Fibroblast of mammary gland (primary cell): ENCODE measurements at regions not wholly inside any gene's neighbourhood (a gene's known extent, or its start where the extent isn't known, plus 50 kb on each side); places are given as distances from the start of the nearest gene placed in this dataset.

Experiments used
- DNase-seq: peaks from one replicate; pipeline ENCODE4 v3.0.0-alpha.2; 2010; ENCODE audit warnings: low read depth
- H3K4me3 ChIP-seq: 2 replicates; pipeline ENCODE4 v1.5.1; 2011; ENCODE audit warnings: low read depth, mild to moderate bottlenecking, low read length, moderate library complexity; ENCODE audit not compliant: control insufficient read depth
- TF ChIP-seq, protein P1 (sequence below): conservative IDR thresholded peaks from 2 replicates; pipeline ENCODE4 v1.5.1; 2011; ENCODE audit warnings: low read depth, low read length, inconsistent platforms; ENCODE audit not compliant: control insufficient read depth, insufficient read depth

DNA sequence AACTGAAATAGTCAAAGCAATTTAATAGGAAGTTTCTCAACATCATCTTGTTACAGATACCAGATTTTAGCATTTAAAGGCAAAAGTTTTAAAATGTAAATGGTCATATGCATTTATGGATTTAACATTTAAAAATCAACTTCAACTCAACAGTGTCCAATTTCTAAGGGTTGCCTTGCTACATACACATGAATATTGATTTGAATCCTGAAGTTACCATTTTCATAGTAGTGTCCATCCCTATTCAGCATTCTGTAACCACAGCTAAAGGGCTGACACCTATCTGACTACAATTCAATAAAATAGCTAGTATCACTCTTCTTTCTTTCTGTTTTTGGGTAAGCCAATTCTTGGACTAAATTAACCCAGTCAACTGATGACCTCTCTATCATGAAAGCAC, 164.0 kb upstream of the CFAP20DC start:
- no peak for DNase-seq
- TF ChIP-seq, protein P1, sequence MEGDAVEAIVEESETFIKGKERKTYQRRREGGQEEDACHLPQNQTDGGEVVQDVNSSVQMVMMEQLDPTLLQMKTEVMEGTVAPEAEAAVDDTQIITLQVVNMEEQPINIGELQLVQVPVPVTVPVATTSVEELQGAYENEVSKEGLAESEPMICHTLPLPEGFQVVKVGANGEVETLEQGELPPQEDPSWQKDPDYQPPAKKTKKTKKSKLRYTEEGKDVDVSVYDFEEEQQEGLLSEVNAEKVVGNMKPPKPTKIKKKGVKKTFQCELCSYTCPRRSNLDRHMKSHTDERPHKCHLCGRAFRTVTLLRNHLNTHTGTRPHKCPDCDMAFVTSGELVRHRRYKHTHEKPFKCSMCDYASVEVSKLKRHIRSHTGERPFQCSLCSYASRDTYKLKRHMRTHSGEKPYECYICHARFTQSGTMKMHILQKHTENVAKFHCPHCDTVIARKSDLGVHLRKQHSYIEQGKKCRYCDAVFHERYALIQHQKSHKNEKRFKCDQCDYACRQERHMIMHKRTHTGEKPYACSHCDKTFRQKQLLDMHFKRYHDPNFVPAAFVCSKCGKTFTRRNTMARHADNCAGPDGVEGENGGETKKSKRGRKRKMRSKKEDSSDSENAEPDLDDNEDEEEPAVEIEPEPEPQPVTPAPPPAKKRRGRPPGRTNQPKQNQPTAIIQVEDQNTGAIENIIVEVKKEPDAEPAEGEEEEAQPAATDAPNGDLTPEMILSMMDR: no peak
- H3K4me3 ChIP-seq: no peak overlapping the region

DNA sequence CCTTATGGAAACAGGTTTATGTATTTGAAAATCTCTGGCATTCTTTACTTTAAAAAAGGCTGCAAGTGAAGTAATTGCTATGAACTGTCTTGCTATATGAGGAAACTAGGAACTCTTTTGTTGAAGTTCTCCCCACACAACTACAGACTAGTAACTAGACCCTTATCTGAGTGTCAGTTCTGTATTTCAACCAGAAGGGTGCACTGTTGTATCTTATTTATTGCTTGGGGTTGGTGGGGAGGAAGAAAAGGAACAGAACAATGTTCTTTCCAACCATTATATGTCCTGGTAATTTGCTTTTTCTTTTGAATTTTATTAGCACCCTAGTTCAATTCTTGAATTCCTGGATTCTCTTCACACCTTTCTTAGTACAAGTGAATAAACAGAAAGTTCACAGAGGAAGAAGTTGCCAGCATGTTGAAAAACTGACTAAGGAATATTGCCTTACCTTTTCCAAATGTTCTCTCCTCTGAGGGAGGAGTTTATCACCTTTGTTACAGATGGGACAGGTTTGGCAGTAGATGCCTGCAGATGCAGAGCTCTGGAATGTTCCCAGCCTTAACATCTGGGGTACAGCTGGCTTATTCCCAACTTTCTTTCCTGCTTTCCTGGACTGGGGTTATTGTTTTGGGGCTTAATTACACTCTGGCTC, 162.4 kb upstream of the CFAP20DC start:
- no peak overlapping the region for H3K4me3 ChIP-seq
- peak; percentile 51 for DNase-seq
- TF ChIP-seq, protein P1: peak; percentile 58

DNA sequence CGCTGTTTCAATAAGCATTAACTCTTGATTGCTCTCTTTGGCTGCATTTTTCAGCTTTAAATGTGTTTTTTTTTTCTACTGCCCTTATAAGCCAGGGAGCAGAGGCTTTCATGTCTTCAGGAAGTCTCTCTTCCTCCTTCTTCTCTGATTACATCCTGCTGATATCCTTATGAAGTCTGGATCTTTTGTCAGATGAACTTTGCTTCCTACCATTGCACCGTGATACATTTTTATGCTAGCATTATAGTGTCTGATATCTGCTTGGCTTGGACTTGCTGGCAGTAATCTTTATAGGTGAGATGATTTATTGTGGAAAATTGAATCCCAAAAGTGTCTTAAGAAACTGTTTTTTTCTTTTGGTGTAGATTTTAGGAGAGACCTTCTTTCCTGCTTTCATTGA, 160.4 kb upstream of the CFAP20DC start:
- TF ChIP-seq, protein P1: no peak
- no peak for DNase-seq
- no peak overlapping the region for H3K4me3 ChIP-seq

DNA sequence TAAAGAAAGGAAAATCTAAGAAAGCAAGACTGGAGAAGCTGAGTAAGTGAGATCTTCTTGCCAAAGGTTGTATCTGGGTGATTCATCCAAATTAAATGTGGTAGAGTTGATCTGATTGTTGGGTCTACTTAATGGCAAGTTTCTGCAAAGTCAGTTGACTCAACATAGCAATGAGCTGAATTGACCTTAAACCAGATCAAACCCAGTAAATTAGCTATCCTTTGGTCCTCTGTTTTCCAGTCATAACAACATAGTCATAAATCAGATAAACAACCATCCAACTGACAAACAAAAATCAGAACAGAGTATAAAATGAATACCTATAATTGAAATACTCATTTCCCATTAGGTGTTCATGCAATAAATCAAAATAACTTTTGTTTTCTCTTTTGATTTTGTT, 142.6 kb upstream of the CFAP20DC start:
- no peak overlapping the region for H3K4me3 ChIP-seq
- TF ChIP-seq, protein P1: no peak
- peak; percentile 60 for DNase-seq

DNA sequence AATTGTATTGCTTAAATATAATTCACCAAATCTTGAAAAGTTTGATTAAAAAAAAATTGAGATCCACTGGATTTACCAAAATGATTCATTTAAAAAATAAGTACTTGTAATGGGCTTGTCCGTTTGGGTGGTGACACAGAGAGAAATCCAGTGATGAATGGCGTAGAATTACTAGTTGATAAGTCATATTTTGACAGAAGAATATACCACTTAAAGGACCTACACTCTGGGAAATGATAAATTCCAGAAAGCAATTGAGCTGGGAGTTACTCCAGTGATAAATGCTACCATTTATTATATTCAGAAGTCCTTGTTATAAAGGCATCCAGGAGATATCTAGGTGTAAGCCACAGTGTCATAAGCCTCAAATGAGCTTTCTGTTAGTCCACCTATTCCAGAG, 141.8 kb upstream of the CFAP20DC start:
- H3K4me3 ChIP-seq: no peak overlapping the region
- no peak for DNase-seq
- TF ChIP-seq, protein P1: no peak

DNA sequence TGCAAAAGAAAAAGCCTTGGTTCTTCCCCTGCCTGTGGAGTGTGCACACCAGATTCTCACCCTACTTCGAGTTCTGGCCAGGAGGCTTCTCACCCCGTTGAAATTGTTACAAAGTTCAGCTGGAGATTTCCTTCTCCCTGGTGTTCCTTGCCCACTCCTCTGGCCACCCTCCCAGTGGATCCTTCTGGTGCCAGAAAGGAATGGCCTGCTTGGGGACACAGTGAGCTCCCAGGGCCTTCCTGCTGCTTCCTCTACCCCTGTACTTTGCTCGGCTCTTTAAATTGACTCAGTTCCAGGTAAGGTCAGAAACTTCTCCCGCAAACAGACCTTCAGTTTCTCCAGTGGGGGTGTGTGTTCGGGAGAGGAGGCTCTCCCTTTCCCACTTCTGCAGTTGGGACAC, 140.1 kb upstream of the CFAP20DC start:
- no peak overlapping the region for H3K4me3 ChIP-seq
- DNase-seq: no peak
- TF ChIP-seq, protein P1: no peak

DNA sequence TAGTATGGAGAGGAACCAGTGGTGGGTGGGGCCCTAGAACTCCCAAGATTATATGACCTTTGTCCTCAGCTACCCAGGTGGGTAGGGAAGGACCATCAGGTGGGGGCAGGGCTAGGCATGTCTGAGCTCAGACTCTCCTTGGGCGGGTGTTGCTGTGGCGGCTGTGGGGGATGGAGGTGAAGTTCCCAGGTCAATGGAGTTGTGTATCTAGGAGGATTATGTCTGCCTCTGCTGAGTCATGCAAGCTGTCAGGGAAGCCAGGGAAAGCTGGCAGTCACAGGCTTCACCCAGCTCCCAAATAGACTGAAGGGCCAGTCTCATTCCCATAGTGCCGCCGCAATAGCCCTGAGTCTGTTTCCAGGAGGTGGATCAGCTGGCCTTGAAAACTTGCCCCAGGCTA, 139.7 kb upstream of the CFAP20DC start:
- DNase-seq: peak; percentile 2
- TF ChIP-seq, protein P1: no peak
- no peak overlapping the region for H3K4me3 ChIP-seq
